GM19463 (cell line): ENCODE measurements at regions not wholly inside any gene's neighbourhood (a gene's known extent, or its start where the extent isn't known, plus 50 kb on each side); places are given as distances from the start of the nearest gene placed in this dataset.
"Not testable (repeated sequence)": the region's sequence is repeated elsewhere in the genome, so short reads cannot be mapped to it uniquely, and the experiment has no call there.

Experiments
- ATAC-seq: cut with Tn5 transposase; IDR thresholded peaks from one replicate; pipeline ENCODE4 v1.9.1; 2021; ENCODE audit warnings: mild to moderate bottlenecking, moderate library complexity; ENCODE audit not compliant: unreplicated experiment

- ATAC-seq = not testable (repeated sequence)
Measured at GRCh38 chr10:71107117-71107516, 105.3 kb upstream of the UNC5B start.

- ATAC-seq = not testable (repeated sequence)
Measured at GRCh38 chr10:71108042-71108441, 104.3 kb upstream of the UNC5B start.

GRCh38 chr10:71112138-71112785 lies 100.1 kb upstream of the UNC5B start:
- no peak for ATAC-seq

GRCh38 chr10:71116426-71116825 lies 95.9 kb upstream of the UNC5B start:
- no peak for ATAC-seq

DNA sequence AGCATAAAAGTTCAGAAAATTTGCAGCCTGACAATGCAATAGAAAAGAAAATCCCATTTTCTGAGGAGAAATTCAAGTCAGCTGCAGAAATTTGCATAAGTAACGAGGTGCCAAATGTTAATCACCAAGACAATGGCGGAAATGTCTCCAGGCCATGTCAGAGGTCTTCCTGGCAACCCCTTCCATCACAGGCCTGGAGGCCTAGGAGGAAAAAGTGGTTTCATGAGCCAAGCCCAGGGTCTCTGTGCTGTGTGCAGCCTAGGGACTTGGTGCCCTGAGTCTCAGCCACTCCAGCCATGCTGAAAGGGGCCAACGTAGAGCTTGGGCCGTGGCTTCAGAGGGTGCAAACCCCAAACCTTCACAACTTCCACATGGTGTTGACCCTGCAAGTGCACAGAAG lies 94.8 kb upstream of the UNC5B start:
- not testable (repeated sequence) for ATAC-seq

- no peak for ATAC-seq
Measured at GRCh38 chr10:71123023-71123422, 89.3 kb upstream of the UNC5B start.

DNA sequence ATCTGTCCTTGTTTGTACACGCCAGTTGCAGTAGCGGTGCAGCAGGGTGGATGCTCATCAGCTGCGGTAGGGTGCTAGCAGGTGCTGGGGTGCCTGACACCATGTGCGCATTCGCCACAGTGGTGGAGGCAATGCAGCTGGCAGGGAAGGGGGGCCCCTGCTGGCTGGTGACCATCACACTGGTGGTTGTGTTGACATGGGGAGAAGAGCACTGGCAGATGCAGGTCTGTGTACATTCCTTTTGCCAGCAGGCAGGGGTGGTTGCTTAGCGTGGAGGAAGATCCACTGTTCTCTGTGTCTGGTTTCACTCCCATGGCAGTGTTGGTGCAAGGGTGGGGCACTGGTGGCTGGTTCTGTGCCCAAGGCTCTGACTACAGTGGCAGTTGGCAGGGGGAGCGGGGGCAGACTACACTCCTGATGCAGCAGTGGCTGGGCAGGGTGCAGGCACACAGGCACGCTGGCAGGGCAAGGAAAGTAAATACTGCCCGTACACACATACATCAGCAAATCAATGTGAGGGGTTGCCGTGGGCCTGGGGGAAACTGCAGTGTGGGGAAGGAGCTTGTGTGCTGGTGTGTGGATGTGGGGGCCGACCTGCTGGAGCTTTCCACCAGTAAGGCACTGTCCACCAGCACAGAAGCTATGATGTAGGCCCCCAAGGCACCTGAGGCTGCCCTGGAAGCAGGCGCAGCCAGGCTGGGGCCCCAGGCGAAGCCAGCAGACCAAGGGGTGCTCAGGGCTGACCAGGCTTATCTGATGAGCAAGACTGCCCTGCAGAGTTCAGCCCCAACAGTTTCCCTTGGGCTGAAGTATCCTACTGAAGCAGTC lies 87.2 kb upstream of the UNC5B start:
- ATAC-seq = no peak

DNA sequence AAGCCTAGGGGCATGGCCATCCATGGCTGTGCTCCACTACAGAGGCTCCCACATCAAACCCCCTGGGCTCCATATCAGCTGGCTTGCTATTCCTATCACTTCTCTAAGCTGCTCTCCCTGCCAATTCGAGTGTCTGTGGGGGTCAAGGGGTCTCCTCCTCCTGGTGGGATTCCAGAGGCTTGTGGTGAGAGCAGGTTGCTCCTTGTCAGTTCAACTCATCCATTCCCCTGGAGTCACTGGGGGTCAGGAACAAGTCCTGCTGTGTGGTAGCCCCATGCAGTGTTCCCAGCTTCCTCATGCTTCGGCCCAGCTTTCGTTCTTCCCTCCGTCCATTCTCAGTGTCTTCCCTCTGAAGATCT lies 86.6 kb upstream of the UNC5B start:
- ATAC-seq = no peak

DNA sequence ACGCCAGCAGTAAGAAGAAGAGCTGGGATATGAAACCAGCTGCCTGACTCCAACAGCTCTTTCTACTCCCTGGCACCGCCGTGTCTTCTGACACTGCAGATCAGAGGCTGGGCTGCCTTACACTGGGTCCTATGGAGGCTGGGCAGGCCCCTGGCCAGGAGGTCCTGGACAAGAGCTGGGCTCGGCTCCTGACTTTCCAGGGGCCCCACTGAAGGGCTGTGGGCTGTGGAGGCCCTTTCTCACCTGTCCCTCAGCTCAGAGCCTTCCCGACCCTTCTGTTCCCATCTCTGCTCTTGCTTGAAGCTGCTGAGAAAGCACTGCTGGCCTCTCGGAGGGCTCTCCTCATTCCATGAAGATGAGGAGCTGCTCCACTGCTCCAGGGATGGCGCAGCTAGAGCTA lies 85.9 kb upstream of the UNC5B start:
- no peak for ATAC-seq

GRCh38 chr10:71127104-71127503 lies 85.3 kb upstream of the UNC5B start:
- no peak for ATAC-seq

GRCh38 chr10:71127773-71128172 lies 84.6 kb upstream of the UNC5B start:
- no peak for ATAC-seq

DNA sequence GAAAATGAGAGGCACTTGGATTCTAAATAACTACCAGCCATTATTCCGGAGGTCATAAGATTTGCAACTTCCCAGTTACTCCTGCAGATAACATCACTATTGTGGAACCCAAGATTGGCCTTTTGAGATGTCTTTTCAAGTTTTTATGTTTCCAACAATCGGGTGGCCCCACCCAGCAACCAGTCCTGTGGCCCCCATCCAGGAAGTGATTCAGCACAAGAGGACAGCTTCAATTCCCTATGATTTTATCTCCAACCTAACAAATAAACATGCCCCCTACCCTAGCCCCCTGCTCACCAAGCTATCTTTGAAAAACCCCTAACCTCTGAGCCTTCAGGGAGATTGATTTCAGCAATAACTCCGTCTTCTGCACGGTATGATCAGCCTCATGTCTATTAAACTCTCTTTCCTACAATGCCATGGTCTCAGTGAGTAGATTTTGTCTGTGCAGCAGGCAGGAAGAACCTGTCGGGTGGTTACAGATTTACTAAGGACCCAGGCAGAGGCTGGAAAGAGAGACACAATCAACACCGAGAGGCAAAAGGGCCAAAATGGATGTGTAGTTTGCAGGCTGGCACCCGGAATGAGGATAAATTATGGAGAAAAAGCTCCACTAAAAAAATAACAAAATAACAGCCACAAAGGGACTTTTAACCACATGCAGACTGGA lies 83.9 kb upstream of the UNC5B start:
- no peak for ATAC-seq

DNA sequence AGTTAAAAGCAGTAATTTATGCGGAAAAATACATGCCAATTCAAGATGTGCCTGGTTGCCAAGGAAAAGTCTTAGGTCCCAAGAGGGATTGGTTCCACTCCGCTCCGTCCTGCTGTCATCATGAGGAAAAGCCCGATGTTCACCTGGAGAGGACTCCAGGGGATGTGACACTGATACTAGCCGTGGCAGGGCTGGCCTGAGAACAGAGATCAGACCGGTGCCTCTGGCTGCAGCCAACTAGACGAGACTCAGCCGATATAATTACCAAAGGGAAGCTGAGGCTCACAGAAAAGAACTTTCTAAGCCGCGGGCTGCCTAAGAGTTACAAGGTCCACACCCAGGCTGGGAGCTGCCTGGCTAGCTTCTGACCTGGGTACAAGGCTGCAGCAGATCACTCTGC lies 81.3 kb upstream of the UNC5B start:
- no peak for ATAC-seq

DNA sequence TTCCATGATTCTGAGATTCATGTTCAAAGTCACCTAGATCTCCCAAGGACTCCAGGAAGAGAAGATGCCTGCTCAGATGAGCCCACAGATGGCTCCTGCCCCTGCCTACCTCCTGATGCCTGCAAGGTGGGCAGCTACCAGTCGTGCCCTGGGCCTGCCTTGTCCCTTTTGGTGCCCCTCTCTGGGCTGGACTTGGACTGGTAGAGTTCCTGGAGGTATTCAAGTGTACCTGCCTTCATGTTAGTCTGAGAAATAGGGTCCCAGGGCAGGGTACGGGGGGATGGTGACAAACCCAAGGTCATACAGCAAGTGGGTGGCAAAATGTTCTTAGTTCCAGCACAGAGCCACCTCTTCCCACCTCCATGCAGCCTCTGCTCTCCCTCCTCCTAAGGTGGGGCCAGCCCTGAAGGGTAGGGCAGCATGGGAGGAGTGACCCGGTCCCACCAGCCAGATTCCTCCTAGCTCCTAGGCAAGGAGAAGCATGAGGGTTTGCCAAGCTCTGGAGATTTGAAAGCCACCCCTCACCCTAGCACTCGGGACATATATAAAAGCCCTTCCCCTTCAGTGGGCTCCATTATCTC lies 80.8 kb upstream of the UNC5B start:
- ATAC-seq = no peak

DNA sequence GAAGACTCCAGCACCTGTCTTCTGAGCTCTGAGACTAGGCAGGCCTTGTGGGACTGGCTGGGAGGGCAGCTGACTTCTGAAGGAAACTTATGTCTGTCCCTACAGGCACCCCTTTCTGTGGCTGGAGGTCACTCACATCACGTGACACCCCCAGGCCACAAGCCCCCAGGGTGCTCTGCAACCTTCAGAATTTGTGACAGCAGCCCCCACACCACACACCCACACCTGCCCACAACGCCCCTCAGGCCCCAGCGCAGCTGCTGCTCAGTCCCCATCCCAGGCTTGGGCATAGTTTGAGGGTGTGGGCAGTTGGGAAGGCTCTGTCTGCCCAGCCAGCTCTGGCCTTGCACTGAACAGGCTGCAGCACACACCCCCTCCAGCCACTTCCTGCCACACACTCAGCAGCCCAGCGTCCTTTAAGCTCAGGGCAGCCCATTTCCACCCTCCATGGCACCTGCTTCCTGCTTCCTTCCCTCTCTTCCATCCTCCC lies 80.0 kb upstream of the UNC5B start:
- ATAC-seq = no peak

- no peak for ATAC-seq
Measured at GRCh38 chr10:71133710-71134686, 78.4 kb upstream of the UNC5B start.

GRCh38 chr10:71134732-71135211 lies 77.6 kb upstream of the UNC5B start:
- no peak for ATAC-seq

DNA sequence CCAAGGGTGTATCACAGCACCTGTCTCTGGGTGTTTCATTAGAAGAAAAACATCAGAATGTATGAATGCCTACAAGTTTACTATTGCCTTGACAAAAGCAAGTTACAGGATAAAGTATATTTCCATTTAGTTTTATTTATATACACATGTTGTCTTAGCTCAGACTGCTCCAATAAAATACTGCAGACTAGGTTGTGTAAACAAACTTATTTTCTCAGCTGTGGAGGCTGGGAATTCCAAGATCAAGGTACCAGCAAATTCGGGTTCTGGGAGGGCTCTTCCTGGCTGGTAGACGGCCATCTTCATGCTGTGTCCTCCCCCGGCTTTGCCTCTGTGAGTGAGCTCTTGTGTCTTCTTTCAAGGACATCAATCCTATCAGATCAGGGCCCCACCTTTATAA lies 77.1 kb upstream of the UNC5B start:
- ATAC-seq = no peak

DNA sequence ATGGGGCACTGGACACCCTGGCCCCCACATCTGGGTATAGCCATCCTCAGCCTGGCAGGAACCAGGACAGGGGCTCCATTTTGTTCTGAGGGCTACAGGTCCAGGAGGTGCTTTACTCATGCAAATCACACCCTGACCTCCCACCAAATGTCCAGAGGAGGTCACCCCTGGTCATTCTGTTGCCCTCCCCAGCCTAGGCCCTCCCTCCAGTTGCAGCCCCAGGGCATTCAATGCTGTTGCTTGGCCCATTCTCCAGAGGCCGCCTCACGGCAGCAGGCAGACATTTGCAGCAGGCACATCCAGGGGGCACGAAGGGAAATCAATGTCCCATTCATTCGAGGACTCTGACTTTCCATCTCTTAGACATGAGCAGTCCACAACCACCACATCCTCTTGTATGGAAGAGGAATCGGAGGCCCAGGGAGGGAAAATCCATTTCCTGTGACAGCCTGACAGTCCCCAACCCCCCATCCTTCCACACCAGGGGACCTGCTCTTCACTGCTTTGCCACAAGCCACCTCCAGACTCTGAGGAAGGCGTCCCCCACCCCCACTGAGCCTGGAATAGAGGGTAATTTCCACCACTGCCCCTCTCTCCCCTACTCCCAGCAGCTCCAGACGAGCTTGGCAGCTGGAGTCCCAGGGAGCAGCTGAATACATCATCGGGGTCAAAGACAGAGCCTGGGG lies 76.2 kb upstream of the UNC5B start:
- no peak for ATAC-seq

GRCh38 chr10:71137701-71138100 lies 74.7 kb upstream of the UNC5B start:
- no peak for ATAC-seq
